NCI-H69 (cell line): ENCODE measurements at regions not wholly inside any gene's neighbourhood (a gene's known extent, or its start where the extent isn't known, plus 50 kb on each side); places are given as distances from the start of the nearest gene placed in this dataset.

Source experiments
- DNase-seq: peaks from one replicate; lab custom pipeline; 2025; lab: John Stamatoyannopoulos, UW

DNA sequence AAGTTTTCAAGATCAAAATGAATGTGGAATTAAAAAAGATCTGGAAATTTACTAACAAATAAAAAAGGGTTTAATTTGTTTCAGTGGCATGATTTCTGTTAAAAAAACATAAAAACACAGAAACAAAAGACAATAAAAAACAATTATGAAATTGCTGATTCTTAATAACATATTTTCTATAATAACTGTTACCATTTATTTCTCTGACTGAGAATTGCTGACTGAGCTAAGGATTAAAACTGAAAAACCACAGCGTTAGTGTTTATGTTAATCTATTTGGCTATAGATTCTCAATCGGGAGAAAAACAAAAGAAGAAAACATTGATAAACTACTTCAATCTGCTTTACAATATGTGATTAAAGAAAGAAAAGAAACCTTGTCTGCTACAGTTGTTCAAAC, 678.6 kb upstream of the ZEB2 start:
- DNase-seq = no peak

GRCh38 chr2:145197944-145198343, 678.0 kb upstream of the ZEB2 start:
- peak; percentile 43 for DNase-seq

DNA sequence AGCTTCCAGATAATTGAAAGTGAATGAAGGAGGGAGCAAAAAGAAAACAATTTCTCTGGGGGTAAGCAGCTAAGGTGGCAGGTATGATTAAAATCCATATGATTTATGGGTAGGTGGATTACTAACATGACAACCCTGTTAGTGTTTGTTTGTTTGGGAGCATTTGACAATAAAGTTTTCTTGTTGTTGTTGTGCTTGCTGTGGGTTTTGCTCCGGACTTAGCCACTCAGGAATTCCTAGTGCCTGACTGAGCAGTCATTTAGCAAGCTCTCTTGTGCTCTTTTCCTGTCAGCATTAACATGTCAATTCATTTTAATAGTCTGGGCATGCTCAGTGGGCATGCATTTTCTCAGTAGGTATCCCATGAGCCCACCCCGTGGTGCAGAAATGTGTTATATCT, 674.8 kb upstream of the ZEB2 start:
- DNase-seq = peak; percentile 5

GRCh38 chr2:145190031-145190703, 670.2 kb upstream of the ZEB2 start:
- no peak for DNase-seq

DNA sequence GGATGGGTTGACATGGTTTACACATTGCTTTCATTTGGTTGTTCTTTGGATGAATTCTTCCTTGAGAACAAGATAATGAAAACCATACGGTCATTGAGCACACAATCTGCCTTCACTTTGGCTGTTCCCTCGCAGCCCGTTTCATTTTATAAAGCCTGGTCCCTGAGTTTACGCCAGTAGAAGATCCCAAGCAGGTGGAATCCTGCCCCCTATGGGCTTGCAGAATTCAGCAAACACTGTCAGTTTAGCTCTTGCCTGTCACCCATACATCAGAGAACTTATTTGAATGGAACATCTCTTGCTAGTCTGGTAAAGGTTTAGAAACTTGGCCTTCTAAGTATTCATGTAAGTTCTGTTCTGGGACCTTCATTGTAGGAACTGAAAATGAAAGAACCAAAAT, 666.4 kb upstream of the ZEB2 start:
- DNase-seq = no peak

- no peak for DNase-seq
Observed at GRCh38 chr2:145185696-145186095, 665.8 kb upstream of the ZEB2 start.

GRCh38 chr2:145184741-145185651, 665.1 kb upstream of the ZEB2 start:
- DNase-seq = no peak

- DNase-seq = peak; percentile 100
Observed at GRCh38 chr2:145169285-145169684, 649.4 kb upstream of the ZEB2 start.

- no peak for DNase-seq
Observed at GRCh38 chr2:145168091-145168490, 648.2 kb upstream of the ZEB2 start.

GRCh38 chr2:145166731-145167302, 646.9 kb upstream of the ZEB2 start:
- DNase-seq = no peak

GRCh38 chr2:145161656-145162055, 641.7 kb upstream of the ZEB2 start:
- no peak for DNase-seq

- no peak for DNase-seq
Observed at GRCh38 chr2:145160855-145161254, 640.9 kb upstream of the ZEB2 start.

GRCh38 chr2:145159676-145160075, 639.8 kb upstream of the ZEB2 start:
- no peak for DNase-seq

DNA sequence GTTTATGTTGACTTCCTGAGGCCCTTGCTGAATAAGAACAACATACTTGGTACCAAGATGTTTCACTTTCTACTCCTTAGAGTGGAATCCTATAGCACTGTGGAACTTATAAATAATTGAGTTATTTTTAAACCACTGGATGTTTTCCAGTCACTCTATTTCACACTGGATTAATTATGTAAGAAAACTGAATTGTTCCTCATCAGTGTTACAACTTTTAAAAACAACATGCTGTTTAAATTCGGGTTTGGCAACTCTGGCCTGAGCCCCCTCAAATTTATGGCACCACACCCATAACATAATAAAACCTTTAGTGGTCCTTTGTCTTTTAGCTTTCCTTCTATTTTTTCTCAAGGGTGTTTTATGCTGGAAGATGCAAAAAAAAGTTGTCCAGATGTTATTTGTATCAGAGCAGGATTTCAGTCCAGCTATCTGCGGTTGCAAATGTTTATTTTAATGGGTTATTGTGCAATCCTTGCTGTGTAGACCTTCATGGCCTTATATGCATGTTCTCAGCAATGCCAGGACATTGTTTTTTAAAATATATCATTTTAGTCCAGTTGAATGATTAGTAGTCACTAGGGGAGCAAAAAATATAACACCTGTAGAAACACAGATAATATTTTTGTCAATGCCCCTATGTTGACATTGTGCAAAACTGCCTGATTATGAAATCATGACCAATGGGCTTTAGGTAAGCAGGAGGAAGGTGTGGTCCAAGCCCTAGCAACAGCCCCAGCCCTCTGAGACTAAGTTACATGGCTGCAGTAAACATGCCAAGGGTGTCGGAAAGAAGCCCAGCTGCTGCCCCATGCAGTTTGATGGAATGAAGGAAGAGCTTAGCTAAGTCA, 638.0 kb upstream of the ZEB2 start:
- DNase-seq = peak; percentile 100

DNA sequence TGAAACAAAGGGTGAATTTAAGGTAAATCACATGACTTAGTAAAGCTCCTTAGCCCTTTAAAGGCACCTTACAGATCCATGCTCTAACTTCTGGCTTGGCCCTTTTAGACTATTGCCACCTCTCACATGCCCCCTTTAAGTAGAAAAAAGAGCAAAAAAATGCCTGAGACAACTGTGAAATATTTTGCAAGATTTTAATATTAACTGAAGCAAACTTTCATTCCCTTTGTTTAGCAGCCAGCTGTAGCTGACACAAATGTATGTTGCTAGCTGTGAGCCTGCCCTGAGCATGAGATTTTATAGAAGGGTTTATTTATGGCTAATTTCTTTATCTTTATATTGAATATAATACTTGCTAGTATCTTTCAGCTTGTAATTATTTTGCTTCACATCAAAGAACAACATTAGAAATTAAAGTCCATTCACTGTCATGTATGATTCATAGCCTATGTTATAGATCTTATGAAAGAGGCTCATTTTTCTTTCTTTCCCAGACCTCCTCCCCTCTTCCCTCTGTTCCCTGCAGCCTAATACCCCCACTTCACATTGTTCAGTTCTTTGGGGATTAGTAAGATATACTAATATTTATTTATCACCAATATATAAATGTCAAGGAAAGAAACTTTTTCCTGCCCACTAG, 637.2 kb upstream of the ZEB2 start:
- no peak for DNase-seq

GRCh38 chr2:145156199-145156598, 636.3 kb upstream of the ZEB2 start:
- DNase-seq = no peak

DNA sequence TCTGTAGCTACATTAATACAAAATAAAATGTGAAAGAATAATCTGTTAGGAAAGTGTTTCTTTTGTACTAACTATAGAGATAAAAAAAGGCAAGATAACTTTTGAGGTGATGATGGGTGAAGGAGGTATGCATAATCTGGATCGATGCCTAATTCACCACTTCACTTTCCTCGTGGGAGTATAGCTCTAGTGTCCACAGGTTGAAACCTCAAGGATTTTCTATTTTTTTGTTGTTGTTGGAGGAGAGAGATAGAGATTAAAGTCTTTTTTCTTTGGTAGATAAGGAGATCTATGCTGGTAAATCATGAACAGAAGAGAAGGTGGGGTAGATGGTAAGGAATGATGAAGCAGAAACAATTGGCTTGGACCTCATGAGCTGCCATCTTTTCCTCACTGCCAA, 635.3 kb upstream of the ZEB2 start:
- no peak for DNase-seq

DNA sequence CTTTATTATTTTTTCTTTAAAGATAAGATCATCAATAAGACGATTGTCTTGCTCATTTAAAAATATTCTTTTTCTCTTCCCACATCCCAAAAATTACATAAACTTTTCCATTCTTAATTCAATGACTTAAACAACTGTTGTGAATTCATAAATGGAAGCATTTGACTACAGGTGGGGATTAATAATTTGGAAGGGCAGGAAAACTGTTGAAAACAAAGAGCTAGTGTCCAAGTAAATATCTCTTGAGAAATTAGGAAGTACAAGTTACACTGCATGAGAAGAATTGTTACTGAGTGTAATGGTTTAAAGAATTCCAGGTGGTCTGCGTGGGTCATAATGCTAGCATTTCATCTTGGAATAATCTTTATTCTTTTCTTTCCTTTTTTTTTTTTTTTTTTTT, 634.8 kb upstream of the ZEB2 start:
- no peak for DNase-seq

- DNase-seq = peak; percentile 100
Observed at GRCh38 chr2:145146691-145147090, 626.8 kb upstream of the ZEB2 start.

DNA sequence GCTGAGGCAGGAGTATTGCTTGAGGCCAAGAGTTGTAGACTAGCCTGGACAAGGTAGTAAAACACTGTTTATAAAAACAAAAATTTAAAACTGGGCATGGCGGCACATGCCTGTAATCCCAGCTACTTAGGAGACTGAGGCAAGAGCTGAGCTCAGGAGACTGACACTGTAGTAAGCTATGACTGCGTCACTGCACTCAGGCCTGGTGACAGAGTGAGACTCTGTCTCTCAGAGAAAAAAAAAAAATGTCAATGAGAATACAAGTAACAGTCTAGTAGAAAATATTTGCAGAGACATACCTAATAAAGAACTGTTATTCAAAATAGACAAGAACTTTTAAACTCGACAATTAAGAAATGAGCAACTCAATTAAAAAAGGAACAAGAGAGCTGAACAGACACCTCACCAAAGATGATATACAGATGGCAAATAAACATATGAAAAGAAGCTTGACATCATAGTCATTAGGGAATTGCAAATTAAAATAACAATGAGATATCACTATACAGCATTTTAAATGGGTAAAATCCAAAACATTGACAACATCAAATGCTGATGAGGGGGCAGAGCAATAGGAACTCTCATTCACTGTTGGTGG, 624.3 kb upstream of the ZEB2 start:
- DNase-seq = no peak

GRCh38 chr2:145141981-145142380, 622.1 kb upstream of the ZEB2 start:
- peak; percentile 100 for DNase-seq
